SK-N-MC (cell line): ENCODE measurements at regions not wholly inside any gene's neighbourhood (a gene's known extent, or its start where the extent isn't known, plus 50 kb on each side); places are given as distances from the start of the nearest gene placed in this dataset.

ENCODE experiments used
- EZH2 ChIP-seq: fragments of 200-600 bp; sonication (generic); IDR thresholded peaks from one replicate; pipeline ENCODE4 v1.6.1; 2017; ENCODE audit warnings: antibody characterized with exemption
- POLR2AphosphoS5 ChIP-seq: IDR thresholded peaks from 2 replicates; pipeline ENCODE4 v1.6.1; 2012; ENCODE audit warnings: mild to moderate bottlenecking, low read depth, low read length, borderline replicate concordance

DNA sequence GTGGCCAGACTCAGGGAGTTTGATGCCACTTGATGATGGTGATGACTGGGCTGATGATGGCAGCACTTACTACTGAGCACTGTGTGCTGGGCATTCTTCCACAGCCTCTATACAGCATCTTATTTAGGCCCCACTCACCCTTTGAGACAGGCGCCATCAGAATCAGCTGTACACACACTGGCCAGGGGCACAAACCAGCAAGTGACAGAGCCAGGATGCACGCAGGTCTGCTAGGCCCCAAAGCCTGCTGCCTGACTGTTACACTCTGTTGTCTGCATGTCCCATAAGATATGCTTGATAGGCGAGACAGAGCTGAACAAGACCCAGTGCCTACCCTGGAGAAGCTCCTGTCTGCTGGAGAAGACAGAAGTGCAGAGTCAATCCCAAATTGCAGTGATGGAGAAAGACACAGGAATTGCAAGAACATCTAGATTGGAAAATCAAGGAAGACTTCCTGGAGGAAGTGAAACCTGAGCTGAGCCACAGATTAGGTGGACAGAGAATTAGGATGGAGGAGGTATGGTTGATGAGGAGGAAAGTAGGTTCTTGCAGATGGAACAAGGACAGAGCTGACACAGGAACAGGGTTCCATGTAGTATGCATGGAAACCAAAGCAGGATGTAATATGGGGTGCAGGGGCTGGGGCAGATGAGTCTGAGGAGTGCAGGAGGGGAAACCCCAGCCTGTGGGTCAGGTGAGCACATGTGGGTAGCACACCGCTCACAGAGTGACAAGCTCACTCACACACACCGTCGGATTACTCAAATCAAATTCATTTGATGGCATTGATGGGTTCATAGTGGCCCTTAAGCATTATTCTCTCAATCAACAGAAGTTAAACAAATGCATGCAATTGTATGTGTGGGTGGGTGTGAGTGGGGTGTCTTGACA, 117.3 kb downstream of the BEGAIN start:
- TF ChIP-seq POLR2AphosphoS5 (no peak), EZH2 (no peak)
